ENCODE measurements at regions not wholly inside any gene's neighbourhood (a gene's known extent, or its start where the extent isn't known, plus 50 kb on each side); places are given as distances from the start of the nearest gene placed in this dataset.

DNA sequence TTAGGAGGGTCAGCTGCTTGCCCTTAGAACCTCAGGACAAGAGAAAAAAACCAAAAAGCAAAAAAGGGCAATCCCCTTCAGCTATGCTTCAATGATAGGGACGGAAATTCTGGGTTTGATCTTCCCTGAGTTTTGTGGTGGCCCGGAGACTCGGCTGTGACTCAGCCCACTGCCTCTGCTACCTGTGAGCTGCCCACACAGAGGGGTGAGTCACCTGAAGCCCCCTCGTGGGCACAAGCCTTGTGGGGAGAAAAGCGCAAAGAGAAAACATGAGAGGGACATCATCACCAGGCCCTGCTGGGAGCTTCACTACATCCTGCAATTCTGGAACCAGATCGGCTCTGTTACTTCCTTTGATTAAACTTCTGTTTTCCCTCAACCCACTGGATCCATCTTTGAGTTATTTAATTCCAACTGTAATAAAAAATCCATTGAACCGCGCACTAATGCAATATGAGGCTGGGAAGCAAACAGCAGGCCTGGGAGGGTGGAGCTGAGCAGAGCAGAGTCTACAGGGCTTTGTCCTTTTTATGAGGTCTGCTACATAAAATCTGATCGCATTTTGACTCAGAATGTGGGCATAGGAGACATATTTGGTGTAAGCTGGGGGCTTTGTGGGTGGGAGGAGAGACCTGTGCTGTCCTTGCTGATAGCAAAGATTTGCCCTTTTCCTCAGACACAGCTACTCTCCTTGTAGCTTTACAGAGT is 58.7 kb upstream of the STUM start:
- ChIA-PET CTCF (interaction anchor here (1.6 kb wide), 1 partner anchor 15 kb away, joined by 5 read pairs; no protein-coding TSS in a partner anchor), POLR2A (no interaction called here)
- Histone ChIP-seq H3K27me3 (replicated peaks in 2 of 5; ENCODE audit: control insufficient read depth in 4 of 5, insufficient read depth in 5 of 5, low read length in 4 of 5) (peaks cover 0 to 10% (median 0%) of the 10 kb centered on the region in 5 experiments), H3K4me3 (ENCODE audit: control insufficient read depth in 1 of 7, extremely low read depth in 1 of 7, insufficient read depth in 4 of 7, low read depth in 2 of 7, low read length in 6 of 7) (no peak overlapping the region), H3K27ac (ENCODE audit: insufficient read depth in 1 of 2, low read depth in 1 of 2, low read length in 2 of 2, poor library complexity in 1 of 2, severe bottlenecking in 2 of 2) (no peak overlapping the region), H3K36me3 (ENCODE audit: control insufficient read depth in 4 of 4, insufficient read depth in 4 of 4, low read length in 3 of 4) (no peaks in the 10 kb centered on the region), H3K9me3 (ENCODE audit: control extremely low read depth in 1 of 5, control insufficient read depth in 4 of 5, insufficient read depth in 2 of 5, low read depth in 1 of 5, low read length in 4 of 5) (no peaks in the 10 kb centered on the region), H3K4me1 (ENCODE audit: control extremely low read depth in 1 of 4, control insufficient read depth in 4 of 4, insufficient read depth in 4 of 4, low read length in 3 of 4) (peaks cover 0 to 3% (median 3%) of the 10 kb centered on the region in 4 experiments)
- 90% methylated on average over 5 of the region's 9 CpGs for WGBS (ENCODE audit: insufficient coverage)
- DNase-seq, result no peak

DNA sequence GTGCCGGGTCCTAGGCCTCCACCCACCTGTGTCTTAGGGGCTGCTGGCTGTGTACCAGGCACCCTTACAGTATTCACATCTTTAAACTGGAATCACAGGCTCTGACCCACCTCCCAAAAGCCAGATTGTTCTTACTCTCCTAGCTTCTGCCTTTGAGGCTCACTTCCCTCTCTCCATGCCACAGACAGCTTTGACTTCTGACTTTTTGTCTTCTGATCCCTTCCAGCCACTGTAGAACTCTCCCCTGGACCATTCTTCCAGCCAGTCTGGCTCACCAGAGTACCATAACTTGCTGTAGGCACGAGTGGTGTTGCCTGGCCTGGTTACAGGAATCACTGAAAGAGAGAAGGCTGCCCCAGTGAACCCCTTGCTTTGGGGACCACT is 58.1 kb upstream of the STUM start:
- no peak overlapping the region for H3K4me3 ChIP-seq (ENCODE audit: control insufficient read depth in 1 of 7, extremely low read depth in 1 of 7, insufficient read depth in 4 of 7, low read depth in 2 of 7, low read length in 6 of 7)
- H3K9me3 ChIP-seq (ENCODE audit: control extremely low read depth in 1 of 5, control insufficient read depth in 4 of 5, insufficient read depth in 2 of 5, low read depth in 1 of 5, low read length in 4 of 5), result no peaks in the 10 kb centered on the region
- peaks cover 0 to 3% (median 3%) of the 10 kb centered on the region in 4 experiments for H3K4me1 ChIP-seq (ENCODE audit: control extremely low read depth in 1 of 4, control insufficient read depth in 4 of 4, insufficient read depth in 4 of 4, low read length in 3 of 4)
- H3K27me3 ChIP-seq (replicated peaks in 2 of 5; ENCODE audit: control insufficient read depth in 4 of 5, insufficient read depth in 5 of 5, low read length in 4 of 5), result peaks cover 0 to 5% (median 0%) of the 10 kb centered on the region in 5 experiments
- WGBS (ENCODE audit: insufficient coverage), result 89% methylated on average over 2 of the region's 2 CpGs
- POLR2A ChIA-PET, result no interaction called here
- no peak overlapping the region for H3K27ac ChIP-seq (ENCODE audit: insufficient read depth in 1 of 2, low read depth in 1 of 2, low read length in 2 of 2, poor library complexity in 1 of 2, severe bottlenecking in 2 of 2)
- H3K36me3 ChIP-seq (ENCODE audit: control insufficient read depth in 4 of 4, insufficient read depth in 4 of 4, low read length in 3 of 4), result no peaks in the 10 kb centered on the region
- CTCF ChIA-PET, result interaction anchor here (1.0 to 1.6 kb wide), 2 partner anchors 14 kb away, joined by 3 to 5 read pairs; no protein-coding TSS in a partner anchor
- no peak for DNase-seq

DNA sequence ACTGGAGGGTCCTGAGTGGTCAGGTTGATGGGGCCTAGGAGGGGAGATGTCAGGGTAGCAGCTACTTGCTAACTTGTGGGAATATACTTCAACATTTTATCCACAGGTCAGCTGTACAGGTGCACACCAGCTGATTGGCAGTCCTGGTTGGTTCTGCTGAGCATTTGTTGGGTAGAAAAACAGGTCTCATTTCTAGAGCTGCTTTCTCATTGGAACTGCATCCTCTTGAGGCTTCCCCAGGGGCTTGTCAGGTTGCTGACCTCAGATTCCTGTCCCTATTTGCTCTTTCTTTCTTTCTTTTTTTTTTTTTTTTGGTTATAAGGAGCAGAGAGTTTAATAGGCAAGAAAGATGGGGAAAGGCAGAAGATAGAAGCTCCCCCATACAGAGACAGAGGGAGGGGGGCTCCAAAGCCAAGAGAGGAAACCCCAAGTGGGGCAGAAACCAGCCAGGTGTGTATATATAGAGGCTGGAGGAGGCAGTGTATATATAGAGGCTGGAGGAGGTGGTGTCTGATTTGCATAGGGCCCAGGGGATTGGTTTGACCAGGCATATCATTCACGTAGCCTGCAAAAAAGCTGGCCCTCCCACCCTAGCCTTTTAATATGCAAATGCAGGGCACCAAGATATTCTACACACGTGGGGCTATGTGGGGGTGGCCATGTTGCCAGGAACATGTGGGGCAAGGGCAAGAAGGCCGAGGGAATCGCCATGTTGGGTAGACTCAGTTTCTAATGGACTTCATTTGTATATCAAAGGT is 57.3 kb upstream of the STUM start:
- no peak overlapping the region for H3K4me3 ChIP-seq (ENCODE audit: control insufficient read depth in 1 of 7, extremely low read depth in 1 of 7, insufficient read depth in 4 of 7, low read depth in 2 of 7, low read length in 6 of 7)
- H3K36me3 ChIP-seq (ENCODE audit: control insufficient read depth in 4 of 4, insufficient read depth in 4 of 4, low read length in 3 of 4), result no peaks in the 10 kb centered on the region
- H3K4me1 ChIP-seq (ENCODE audit: control extremely low read depth in 1 of 4, control insufficient read depth in 4 of 4, insufficient read depth in 4 of 4, low read length in 3 of 4), result peaks cover 0 to 3% (median 3%) of the 10 kb centered on the region in 4 experiments
- DNase-seq, result no peak
- ChIA-PET POLR2A (no interaction called here), CTCF (interaction anchor here (1.0 to 1.6 kb wide), 2 partner anchors 13 to 15 kb away, joined by 3 to 5 read pairs; no protein-coding TSS in a partner anchor)
- H3K27me3 ChIP-seq (replicated peaks in 2 of 5; ENCODE audit: control insufficient read depth in 4 of 5, insufficient read depth in 5 of 5, low read length in 4 of 5), result peaks cover 0 to 5% (median 0%) of the 10 kb centered on the region in 5 experiments
- no peak overlapping the region for H3K27ac ChIP-seq (ENCODE audit: insufficient read depth in 1 of 2, low read depth in 1 of 2, low read length in 2 of 2, poor library complexity in 1 of 2, severe bottlenecking in 2 of 2)
- H3K9me3 ChIP-seq (ENCODE audit: control extremely low read depth in 1 of 5, control insufficient read depth in 4 of 5, insufficient read depth in 2 of 5, low read depth in 1 of 5, low read length in 4 of 5), result no peaks in the 10 kb centered on the region
- 80% methylated on average over 3 of the region's 4 CpGs for WGBS (ENCODE audit: insufficient coverage)

DNA sequence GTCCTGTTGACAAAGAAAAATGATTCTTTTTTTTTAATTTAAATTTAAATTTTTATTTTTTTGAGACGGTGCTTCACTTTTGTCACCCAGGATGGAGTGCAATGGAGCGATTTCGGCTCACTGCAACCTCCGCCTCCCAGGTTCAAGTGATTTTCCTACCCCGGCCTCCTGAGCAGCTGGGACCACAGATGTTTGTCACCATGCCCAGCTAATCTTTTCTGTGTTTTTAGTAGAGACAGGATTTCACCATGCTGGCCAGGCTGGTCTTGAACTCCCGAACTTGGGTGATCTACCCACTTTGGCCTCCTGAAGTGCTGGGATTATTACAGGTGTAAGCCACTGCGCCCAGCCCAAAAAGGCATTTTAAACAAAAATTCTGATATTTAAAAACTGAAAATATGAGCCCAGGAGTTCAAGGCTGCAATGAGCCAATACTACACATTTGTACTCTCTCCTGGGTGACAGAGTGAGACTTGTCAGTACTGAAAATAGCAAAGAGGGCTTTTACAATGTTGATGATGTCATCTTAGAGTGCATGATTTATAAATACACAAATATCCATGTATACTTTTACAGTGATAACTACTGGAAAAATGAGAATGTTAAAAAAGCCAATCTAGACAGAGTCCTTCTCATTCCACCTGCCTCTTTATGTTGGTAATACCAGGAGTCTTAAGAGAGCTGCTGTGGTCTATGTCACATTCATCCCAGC is 56.0 kb upstream of the STUM start:
- no peak overlapping the region for H3K27ac ChIP-seq (ENCODE audit: insufficient read depth in 1 of 2, low read depth in 1 of 2, low read length in 2 of 2, poor library complexity in 1 of 2, severe bottlenecking in 2 of 2)
- H3K36me3 ChIP-seq (ENCODE audit: control insufficient read depth in 4 of 4, insufficient read depth in 4 of 4, low read length in 3 of 4), result no peaks in the 10 kb centered on the region
- H3K9me3 ChIP-seq (ENCODE audit: control extremely low read depth in 1 of 5, control insufficient read depth in 4 of 5, insufficient read depth in 2 of 5, low read depth in 1 of 5, low read length in 4 of 5), result no peaks in the 10 kb centered on the region
- peaks cover 0 to 3% (median 3%) of the 10 kb centered on the region in 4 experiments for H3K4me1 ChIP-seq (ENCODE audit: control extremely low read depth in 1 of 4, control insufficient read depth in 4 of 4, insufficient read depth in 4 of 4, low read length in 3 of 4)
- ChIA-PET POLR2A (no interaction called here), CTCF (no interaction called here)
- no peak overlapping the region for H3K4me3 ChIP-seq (ENCODE audit: control insufficient read depth in 1 of 7, extremely low read depth in 1 of 7, insufficient read depth in 4 of 7, low read depth in 2 of 7, low read length in 6 of 7)
- peaks cover 0 to 5% (median 0%) of the 10 kb centered on the region in 5 experiments for H3K27me3 ChIP-seq (replicated peaks in 2 of 5; ENCODE audit: control insufficient read depth in 4 of 5, insufficient read depth in 5 of 5, low read length in 4 of 5)
- DNase-seq, result no peak
- WGBS (ENCODE audit: insufficient coverage), result 89% methylated on average over 5 of the region's 7 CpGs

DNA sequence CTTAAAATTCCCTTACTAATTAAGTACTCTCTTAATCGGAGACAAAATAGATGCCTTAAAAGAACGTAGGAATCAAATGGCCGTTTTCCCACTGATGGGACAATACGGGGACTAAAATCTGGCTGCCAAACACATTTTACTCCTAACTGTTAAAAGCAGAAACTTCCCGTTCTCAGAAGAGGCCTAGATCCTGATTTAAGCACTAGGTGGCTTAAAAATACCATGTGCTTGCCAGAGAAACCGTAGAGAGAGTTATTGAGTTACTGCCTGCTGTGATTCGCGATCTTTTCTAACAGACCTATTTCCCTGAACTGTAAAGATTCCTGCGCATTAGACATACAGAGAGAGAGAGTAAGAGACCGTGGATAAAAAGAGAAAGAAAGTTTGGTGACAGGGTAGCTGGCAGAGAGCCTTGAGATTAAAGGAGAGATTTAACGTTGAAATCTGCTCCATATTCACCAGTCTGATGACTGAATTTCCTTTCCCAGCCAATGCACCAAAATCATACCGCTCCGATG is 54.4 kb upstream of the STUM start:
- ChIA-PET POLR2A (no interaction called here), CTCF (no interaction called here)
- peaks cover 0 to 3% (median 3%) of the 10 kb centered on the region in 4 experiments for H3K4me1 ChIP-seq (ENCODE audit: control extremely low read depth in 1 of 4, control insufficient read depth in 4 of 4, insufficient read depth in 4 of 4, low read length in 3 of 4)
- no peaks in the 10 kb centered on the region for H3K36me3 ChIP-seq (ENCODE audit: control insufficient read depth in 4 of 4, insufficient read depth in 4 of 4, low read length in 3 of 4)
- H3K27ac ChIP-seq (ENCODE audit: insufficient read depth in 1 of 2, low read depth in 1 of 2, low read length in 2 of 2, poor library complexity in 1 of 2, severe bottlenecking in 2 of 2), result no peak overlapping the region
- H3K9me3 ChIP-seq (ENCODE audit: control extremely low read depth in 1 of 5, control insufficient read depth in 4 of 5, insufficient read depth in 2 of 5, low read depth in 1 of 5, low read length in 4 of 5), result no peaks in the 10 kb centered on the region
- no peak for DNase-seq
- H3K27me3 ChIP-seq (replicated peaks in 2 of 5; ENCODE audit: control insufficient read depth in 4 of 5, insufficient read depth in 5 of 5, low read length in 4 of 5), result peaks cover 0 to 5% (median 0%) of the 10 kb centered on the region in 5 experiments
- no peak overlapping the region for H3K4me3 ChIP-seq (ENCODE audit: control insufficient read depth in 1 of 7, extremely low read depth in 1 of 7, insufficient read depth in 4 of 7, low read depth in 2 of 7, low read length in 6 of 7)
- 85% methylated on average over 12 of the region's 13 CpGs for WGBS (ENCODE audit: insufficient coverage)

DNA sequence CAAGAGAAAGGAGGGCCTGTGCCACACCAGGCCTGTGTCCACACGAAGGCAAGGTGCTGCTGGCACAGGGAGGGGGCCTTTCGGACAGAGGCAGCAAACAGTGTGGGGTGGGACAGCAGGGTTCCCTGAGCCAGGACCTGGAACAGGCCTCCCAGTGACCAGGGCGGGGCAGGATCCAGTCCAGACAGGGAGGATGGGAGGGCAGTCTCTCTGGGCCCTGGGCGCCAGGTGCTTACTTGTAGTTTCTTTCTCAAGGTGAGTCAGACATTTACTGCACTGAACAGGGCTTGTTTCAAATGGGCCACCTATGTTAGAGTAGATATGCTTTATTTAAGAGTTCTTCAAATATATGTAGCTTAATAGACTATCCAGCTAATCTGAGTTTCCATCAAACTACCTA is 52.8 kb upstream of the STUM start:
- ChIA-PET CTCF (no interaction called here), POLR2A (no interaction called here)
- DNase-seq, result no peak
- no peaks in the 10 kb centered on the region for H3K36me3 ChIP-seq (ENCODE audit: control insufficient read depth in 4 of 4, insufficient read depth in 4 of 4, low read length in 3 of 4)
- WGBS (ENCODE audit: insufficient coverage), result 90% methylated on average over 2 of the region's 4 CpGs
- no peak overlapping the region for H3K4me3 ChIP-seq (ENCODE audit: control insufficient read depth in 1 of 7, extremely low read depth in 1 of 7, insufficient read depth in 4 of 7, low read depth in 2 of 7, low read length in 6 of 7)
- peaks cover 0 to 3% (median 3%) of the 10 kb centered on the region in 4 experiments for H3K4me1 ChIP-seq (ENCODE audit: control extremely low read depth in 1 of 4, control insufficient read depth in 4 of 4, insufficient read depth in 4 of 4, low read length in 3 of 4)
- H3K27me3 ChIP-seq (replicated peaks in 2 of 5; ENCODE audit: control insufficient read depth in 4 of 5, insufficient read depth in 5 of 5, low read length in 4 of 5), result peaks cover 0 to 2% (median 0%) of the 10 kb centered on the region in 5 experiments
- H3K9me3 ChIP-seq (ENCODE audit: control extremely low read depth in 1 of 5, control insufficient read depth in 4 of 5, insufficient read depth in 2 of 5, low read depth in 1 of 5, low read length in 4 of 5), result no peaks in the 10 kb centered on the region
- no peak overlapping the region for H3K27ac ChIP-seq (ENCODE audit: insufficient read depth in 1 of 2, low read depth in 1 of 2, low read length in 2 of 2, poor library complexity in 1 of 2, severe bottlenecking in 2 of 2)
